ENCODE measurements at regions not wholly inside any gene's neighbourhood (a gene's known extent, or its start where the extent isn't known, plus 50 kb on each side); places are given as distances from the start of the nearest gene placed in this dataset.

- TF ChIP-seq EZH2 (IDR thresholded peaks at IDR 0.05; ENCODE audit: borderline replicate concordance, low read length) (no peak), CTCF (IDR thresholded peaks at IDR 0.05; ENCODE audit: low read length) (no peak)
Observed at GRCh38 chr17:83178533-83179304, 99.3 kb downstream of the METRNL start.

Data from OCI-LY1 (cell line).